Neural cell (in vitro differentiated cells): ENCODE measurements at regions not wholly inside any gene's neighbourhood (a gene's known extent, or its start where the extent isn't known, plus 50 kb on each side); places are given as distances from the start of the nearest gene placed in this dataset.

ENCODE experiments used
- H2AFZ ChIP-seq: fragments of 200-600, 300-800 bp; sonication (generic), shearing (Covaris generic); 2 replicates; pipeline ENCODE4 v1.6.0; 2014; ENCODE audit warnings: low read depth, mild to moderate bottlenecking, antibody characterized with exemption, low read length, moderate library complexity
- H3F3A ChIP-seq: fragments of 200-600 bp; shearing (Covaris generic); 2 replicates; pipeline ENCODE4 v1.6.1; 2016; ENCODE audit warnings: mild to moderate bottlenecking, moderate library complexity, mixed read lengths, antibody characterized with exemption, low read length; ENCODE audit not compliant: insufficient read depth, poor library complexity, severe bottlenecking
- H3K27ac ChIP-seq: fragments of 200-600, 300-800 bp; sonication (generic), shearing (Covaris generic); 2 replicates; pipeline ENCODE4 v1.5.1; 2014; ENCODE audit warnings: mild to moderate bottlenecking, low read length, moderate library complexity
- H3K27me3 ChIP-seq: fragments of 300-800, 200-600 bp; sonication (generic), shearing (Covaris generic); 2 replicates; pipeline ENCODE4 v1.6.0; 2014; ENCODE audit warnings: mild to moderate bottlenecking, low read depth, low read length, moderate library complexity; ENCODE audit not compliant: insufficient read depth
- H3K36me3 ChIP-seq: fragments of 300-800, 200-600 bp; sonication (generic), shearing (Covaris generic); 2 replicates; pipeline ENCODE4 v1.5.1; 2014; ENCODE audit warnings: mild to moderate bottlenecking, antibody characterized with exemption, low read length, moderate library complexity; ENCODE audit not compliant: insufficient read depth
- H3K4me2 ChIP-seq: fragments of 300-800, 200-600 bp; sonication (generic), shearing (Covaris generic); 2 replicates; pipeline ENCODE4 v1.6.0; 2014; ENCODE audit warnings: mild to moderate bottlenecking, low read length
- H3K4me3 ChIP-seq: fragments of 300-800, 200-600 bp; sonication (generic), shearing (Covaris generic); 2 replicates; pipeline ENCODE4 v1.5.1; 2014; ENCODE audit warnings: mild to moderate bottlenecking, low read length, moderate library complexity
- H3K79me2 ChIP-seq: fragments of 200-600 bp; shearing (Covaris generic); replicated peaks from 2 replicates; pipeline ENCODE4 v1.6.0; 2014; ENCODE audit warnings: mild to moderate bottlenecking, low read length, moderate library complexity; ENCODE audit not compliant: insufficient read depth
- H3K9ac ChIP-seq: fragments of 300-800, 200-600 bp; sonication (generic), shearing (Covaris generic); 2 replicates; pipeline ENCODE4 v1.6.1; 2016; ENCODE audit warnings: mild to moderate bottlenecking, low read length, mixed read lengths
- H3K9me2 ChIP-seq: fragments of 200-600 bp; shearing (Covaris generic); 2 replicates; pipeline ENCODE4 v1.6.1; 2016; ENCODE audit warnings: mild to moderate bottlenecking, low read length, mixed read lengths; ENCODE audit not compliant: insufficient read depth
- H3K9me3 ChIP-seq: fragments of 200-600, 300-800 bp; sonication (generic), shearing (Covaris generic); 2 replicates; pipeline ENCODE4 v1.6.1; 2016; ENCODE audit warnings: mild to moderate bottlenecking, mixed run types, low read length, moderate library complexity, mixed read lengths
- H4K20me1 ChIP-seq: fragments of 200-600 bp; shearing (Covaris generic); 2 replicates; pipeline ENCODE4 v1.6.1; 2016; ENCODE audit warnings: mild to moderate bottlenecking, mixed run types; ENCODE audit not compliant: insufficient read depth
- EP300 ChIP-seq: fragments of 450-650 bp; conservative IDR thresholded peaks from 2 replicates; pipeline ENCODE4 v1.6.1; 2014; ENCODE audit warnings: antibody characterized with exemption, mild to moderate bottlenecking, moderate library complexity; ENCODE audit not compliant: poor library complexity, severe bottlenecking
- EZH2 ChIP-seq: fragments of 200-600, 300-800 bp; shearing (Covaris generic), sonication (generic); IDR thresholded peaks from 2 replicates; pipeline ENCODE4 v1.6.1; 2014; ENCODE audit warnings: antibody characterized with exemption, low read length, borderline replicate concordance, mild to moderate bottlenecking; ENCODE audit not compliant: insufficient read depth, poor library complexity, severe bottlenecking
- MXI1 ChIP-seq: fragments of 450-650 bp; conservative IDR thresholded peaks from 2 replicates; pipeline ENCODE4 v1.6.1; 2014; ENCODE audit warnings: antibody characterized with exemption, mild to moderate bottlenecking; ENCODE audit not compliant: poor library complexity, severe bottlenecking
- POLR2AphosphoS5 ChIP-seq: IDR thresholded peaks from 2 replicates; pipeline ENCODE4 v1.6.1; 2012
- RAD21 ChIP-seq: fragments of 450-650 bp; conservative IDR thresholded peaks from 2 replicates; pipeline ENCODE4 v1.6.1; 2014; ENCODE audit warnings: antibody characterized with exemption, mild to moderate bottlenecking, moderate library complexity
- SMC3 ChIP-seq: fragments of 450-650 bp; conservative IDR thresholded peaks from 2 replicates; pipeline ENCODE4 v1.6.1; 2014; ENCODE audit warnings: antibody characterized with exemption, mild to moderate bottlenecking, moderate library complexity; ENCODE audit not compliant: poor library complexity
- TAF1 ChIP-seq: IDR thresholded peaks from 2 replicates; pipeline ENCODE4 v1.6.1; 2012; ENCODE audit warnings: low read depth
- TF ChIP-seq, protein P1 (sequence below): fragments of 450-650 bp; IDR thresholded peaks from 2 replicates; pipeline ENCODE4 v1.5.1; 2014; ENCODE audit warnings: antibody characterized with exemption, mild to moderate bottlenecking, moderate library complexity; ENCODE audit not compliant: poor library complexity, severe bottlenecking
- TF ChIP-seq, protein P2 (sequence below): IDR thresholded peaks from 2 replicates; pipeline ENCODE4 v1.6.1; 2012; ENCODE audit warnings: borderline replicate concordance

DNA sequence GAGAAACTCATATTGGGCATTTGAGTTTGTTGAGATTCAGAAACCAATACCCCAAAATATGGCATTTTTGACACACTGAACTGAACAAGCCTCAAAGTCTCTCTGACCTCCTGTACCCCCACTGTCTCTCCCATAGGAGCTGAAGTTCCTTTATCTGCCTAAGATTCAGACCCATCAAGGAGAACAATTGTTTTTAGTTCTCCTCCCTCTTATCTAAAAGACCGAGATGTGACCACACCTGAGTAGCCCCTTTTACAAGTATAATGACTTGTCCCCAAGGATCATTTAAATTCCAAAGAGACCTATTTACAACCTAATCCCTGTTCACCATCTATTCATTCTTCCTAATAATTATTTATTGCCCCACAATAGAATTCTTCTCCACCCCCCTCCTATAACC, 122.1 kb upstream of the PLAAT1 start:
- no peaks in the 10 kb centered on the region for H3K36me3 ChIP-seq
- no peak overlapping the region for H3K9ac ChIP-seq
- H3K9me3 ChIP-seq, result no peaks in the 10 kb centered on the region
- H4K20me1 ChIP-seq, result no peaks in the 10 kb centered on the region
- H3K9me2 ChIP-seq, result no peaks in the 10 kb centered on the region
- no peak overlapping the region for H3K4me3 ChIP-seq
- no peak overlapping the region for H3K4me2 ChIP-seq
- H3K27ac ChIP-seq, result no peak overlapping the region
- no peak overlapping the region for H2AFZ ChIP-seq
- H3F3A ChIP-seq, result no peaks in the 10 kb centered on the region
- H3K27me3 ChIP-seq, result no peaks in the 10 kb centered on the region
- TF ChIP-seq TAF1 (no peak), EP300 (no peak), POLR2AphosphoS5 (no peak)
- TF ChIP-seq, protein P1, sequence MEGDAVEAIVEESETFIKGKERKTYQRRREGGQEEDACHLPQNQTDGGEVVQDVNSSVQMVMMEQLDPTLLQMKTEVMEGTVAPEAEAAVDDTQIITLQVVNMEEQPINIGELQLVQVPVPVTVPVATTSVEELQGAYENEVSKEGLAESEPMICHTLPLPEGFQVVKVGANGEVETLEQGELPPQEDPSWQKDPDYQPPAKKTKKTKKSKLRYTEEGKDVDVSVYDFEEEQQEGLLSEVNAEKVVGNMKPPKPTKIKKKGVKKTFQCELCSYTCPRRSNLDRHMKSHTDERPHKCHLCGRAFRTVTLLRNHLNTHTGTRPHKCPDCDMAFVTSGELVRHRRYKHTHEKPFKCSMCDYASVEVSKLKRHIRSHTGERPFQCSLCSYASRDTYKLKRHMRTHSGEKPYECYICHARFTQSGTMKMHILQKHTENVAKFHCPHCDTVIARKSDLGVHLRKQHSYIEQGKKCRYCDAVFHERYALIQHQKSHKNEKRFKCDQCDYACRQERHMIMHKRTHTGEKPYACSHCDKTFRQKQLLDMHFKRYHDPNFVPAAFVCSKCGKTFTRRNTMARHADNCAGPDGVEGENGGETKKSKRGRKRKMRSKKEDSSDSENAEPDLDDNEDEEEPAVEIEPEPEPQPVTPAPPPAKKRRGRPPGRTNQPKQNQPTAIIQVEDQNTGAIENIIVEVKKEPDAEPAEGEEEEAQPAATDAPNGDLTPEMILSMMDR, result no peak
- no peaks in the 10 kb centered on the region for H3K79me2 ChIP-seq

DNA sequence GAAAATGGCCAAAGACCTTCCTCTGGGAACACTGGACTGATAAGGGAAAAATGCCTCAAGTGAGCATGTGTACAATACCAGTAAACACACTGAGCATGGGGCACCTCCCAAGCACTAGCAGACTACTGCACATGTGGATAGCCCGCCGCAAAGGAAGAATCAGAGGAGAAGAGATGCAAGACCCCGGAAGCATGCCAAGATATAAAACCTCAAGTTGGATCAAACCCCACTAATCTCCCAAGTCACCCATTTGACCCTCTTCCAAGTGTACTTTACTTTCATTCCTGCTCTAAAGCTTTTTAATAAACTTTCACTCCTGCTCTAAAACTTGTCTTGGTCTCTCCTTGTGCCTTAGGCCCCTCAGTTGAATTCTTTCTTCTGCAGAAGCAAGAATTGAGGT, 121.1 kb upstream of the PLAAT1 start:
- TF ChIP-seq, protein P1, result no peak
- no peak for TF ChIP-seq EP300
- no peak overlapping the region for H2AFZ ChIP-seq
- no peaks in the 10 kb centered on the region for H3K27me3 ChIP-seq
- no peaks in the 10 kb centered on the region for H3K36me3 ChIP-seq
- H3F3A ChIP-seq, result no peaks in the 10 kb centered on the region
- no peak overlapping the region for H3K4me2 ChIP-seq
- H3K9me3 ChIP-seq, result no peaks in the 10 kb centered on the region
- H3K4me3 ChIP-seq, result no peak overlapping the region
- no peaks in the 10 kb centered on the region for H3K79me2 ChIP-seq
- no peaks in the 10 kb centered on the region for H4K20me1 ChIP-seq
- H3K9me2 ChIP-seq, result no peaks in the 10 kb centered on the region
- H3K27ac ChIP-seq, result no peak overlapping the region
- no peak overlapping the region for H3K9ac ChIP-seq

DNA sequence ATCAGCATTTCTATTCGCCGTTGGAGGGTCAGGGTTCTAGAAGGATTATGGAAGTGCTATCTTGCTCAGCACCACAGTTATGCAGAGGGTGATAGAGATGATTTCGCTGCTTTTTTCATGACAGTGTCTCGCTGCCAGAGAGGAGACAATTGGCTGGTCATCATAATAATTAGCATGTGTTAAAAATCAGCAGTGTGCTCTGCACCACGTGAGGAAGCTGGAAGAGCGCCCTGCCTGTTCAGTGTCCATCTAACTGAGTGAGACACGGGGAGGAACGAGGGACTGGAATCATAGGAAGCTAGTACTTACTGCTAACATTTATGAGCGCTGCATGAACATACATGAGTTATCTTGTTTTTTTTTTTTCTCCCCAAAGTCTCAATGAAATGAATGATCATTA, 116.2 kb upstream of the PLAAT1 start:
- TF ChIP-seq POLR2AphosphoS5 (no peak), MXI1 (no peak), SMC3 (no peak), RAD21 (no peak), EP300 (no peak), EZH2 (no peak), TAF1 (no peak)
- TF ChIP-seq, protein P2, sequence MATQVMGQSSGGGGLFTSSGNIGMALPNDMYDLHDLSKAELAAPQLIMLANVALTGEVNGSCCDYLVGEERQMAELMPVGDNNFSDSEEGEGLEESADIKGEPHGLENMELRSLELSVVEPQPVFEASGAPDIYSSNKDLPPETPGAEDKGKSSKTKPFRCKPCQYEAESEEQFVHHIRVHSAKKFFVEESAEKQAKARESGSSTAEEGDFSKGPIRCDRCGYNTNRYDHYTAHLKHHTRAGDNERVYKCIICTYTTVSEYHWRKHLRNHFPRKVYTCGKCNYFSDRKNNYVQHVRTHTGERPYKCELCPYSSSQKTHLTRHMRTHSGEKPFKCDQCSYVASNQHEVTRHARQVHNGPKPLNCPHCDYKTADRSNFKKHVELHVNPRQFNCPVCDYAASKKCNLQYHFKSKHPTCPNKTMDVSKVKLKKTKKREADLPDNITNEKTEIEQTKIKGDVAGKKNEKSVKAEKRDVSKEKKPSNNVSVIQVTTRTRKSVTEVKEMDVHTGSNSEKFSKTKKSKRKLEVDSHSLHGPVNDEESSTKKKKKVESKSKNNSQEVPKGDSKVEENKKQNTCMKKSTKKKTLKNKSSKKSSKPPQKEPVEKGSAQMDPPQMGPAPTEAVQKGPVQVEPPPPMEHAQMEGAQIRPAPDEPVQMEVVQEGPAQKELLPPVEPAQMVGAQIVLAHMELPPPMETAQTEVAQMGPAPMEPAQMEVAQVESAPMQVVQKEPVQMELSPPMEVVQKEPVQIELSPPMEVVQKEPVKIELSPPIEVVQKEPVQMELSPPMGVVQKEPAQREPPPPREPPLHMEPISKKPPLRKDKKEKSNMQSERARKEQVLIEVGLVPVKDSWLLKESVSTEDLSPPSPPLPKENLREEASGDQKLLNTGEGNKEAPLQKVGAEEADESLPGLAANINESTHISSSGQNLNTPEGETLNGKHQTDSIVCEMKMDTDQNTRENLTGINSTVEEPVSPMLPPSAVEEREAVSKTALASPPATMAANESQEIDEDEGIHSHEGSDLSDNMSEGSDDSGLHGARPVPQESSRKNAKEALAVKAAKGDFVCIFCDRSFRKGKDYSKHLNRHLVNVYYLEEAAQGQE, result no peak
- TF ChIP-seq, protein P1, result no peak

More for the DNA sequence above, 116.2 kb upstream of the PLAAT1 start:
- Histone ChIP-seq H3F3A (no peaks in the 10 kb centered on the region), H3K36me3 (no peaks in the 10 kb centered on the region), H3K4me2 (no peak overlapping the region), H3K4me3 (no peak overlapping the region), H3K79me2 (no peaks in the 10 kb centered on the region), H3K27ac (no peak overlapping the region), H2AFZ (no peak overlapping the region), H3K9me3 (no peaks in the 10 kb centered on the region), H3K27me3 (no peaks in the 10 kb centered on the region), H3K9me2 (no peaks in the 10 kb centered on the region), H4K20me1 (no peaks in the 10 kb centered on the region), H3K9ac (no peak overlapping the region)
